Stimulated activated CD4-positive, alpha-beta T cell treated with anti-CD3 and anti-CD28 coated beads, Interleukin-2, amount 100 ng/mL, for 24 hours (primary cell): ENCODE measurements at regions not wholly inside any gene's neighbourhood (a gene's known extent, or its start where the extent isn't known, plus 50 kb on each side); places are given as distances from the start of the nearest gene placed in this dataset.
"Not testable (repeated sequence)": the region's sequence is repeated elsewhere in the genome, so short reads cannot be mapped to it uniquely, and the experiment has no call there.

ENCODE experiments used
- DNase-seq, 2 donors: peaks; one replicate each; pipeline ENCODE4 v3.0.0-alpha.2; 2020

DNA sequence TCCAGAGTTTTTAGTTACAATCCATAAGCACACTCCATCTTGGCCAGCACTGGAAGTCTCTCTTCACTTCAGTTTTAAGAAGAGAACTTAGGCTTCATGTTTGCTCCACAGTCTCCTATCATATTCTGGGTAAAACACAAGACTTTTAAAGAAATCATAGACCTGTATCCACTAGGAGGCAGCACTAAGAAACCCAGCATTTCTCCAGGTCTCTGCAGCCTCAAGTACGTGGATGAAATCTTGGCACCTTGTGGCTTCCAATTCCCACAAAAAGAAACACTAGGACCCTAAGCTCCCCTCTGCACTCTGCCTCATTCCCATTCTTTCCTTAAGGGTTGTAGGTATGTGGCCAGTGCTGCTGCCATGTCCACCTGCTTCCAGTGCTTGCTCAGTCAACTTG, 367.3 kb upstream of the CASK start:
- no peak for DNase-seq

DNA sequence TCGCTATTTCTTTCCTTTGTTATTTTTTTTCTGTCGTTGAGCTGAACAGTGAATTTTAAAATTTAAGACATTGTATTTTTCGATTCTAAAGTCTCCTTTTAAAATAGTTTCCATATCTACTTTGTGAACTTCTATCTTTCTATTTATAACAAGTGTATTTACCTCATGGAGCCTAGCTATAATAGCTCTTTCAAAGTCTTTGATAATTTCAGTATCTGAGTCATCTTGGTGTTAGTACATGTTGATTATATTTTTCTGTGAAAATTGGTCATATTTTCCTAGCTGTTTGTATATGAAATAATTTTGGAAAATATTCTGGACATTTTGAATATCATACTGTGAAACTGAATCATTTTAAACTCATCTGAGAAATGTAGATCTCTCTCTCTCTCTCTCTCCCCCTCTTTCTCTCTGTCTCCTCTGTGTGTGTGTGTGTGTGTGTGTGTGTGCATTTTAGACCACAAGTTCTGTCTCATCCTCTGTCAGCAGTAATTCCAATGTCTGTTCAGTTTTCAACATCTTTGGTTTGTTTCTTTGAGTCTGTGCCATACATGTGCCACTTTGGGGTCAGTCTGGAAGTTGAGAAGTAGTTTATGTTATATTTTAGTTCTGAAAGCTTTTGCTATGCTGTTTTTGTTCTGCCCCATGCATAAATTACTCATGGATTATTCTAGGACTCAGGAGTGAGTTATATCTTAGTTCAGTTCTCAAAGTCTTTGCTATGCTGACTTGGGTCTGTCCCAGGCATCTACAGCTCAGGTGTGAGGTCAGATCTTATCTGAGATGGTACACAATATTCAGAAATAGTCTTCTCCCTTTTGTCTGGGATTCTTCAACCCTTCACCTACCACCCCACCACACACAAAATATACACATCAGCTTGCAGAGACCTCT, 366.4 kb upstream of the CASK start:
- peak; percentile 3 to 21 for DNase-seq

DNA sequence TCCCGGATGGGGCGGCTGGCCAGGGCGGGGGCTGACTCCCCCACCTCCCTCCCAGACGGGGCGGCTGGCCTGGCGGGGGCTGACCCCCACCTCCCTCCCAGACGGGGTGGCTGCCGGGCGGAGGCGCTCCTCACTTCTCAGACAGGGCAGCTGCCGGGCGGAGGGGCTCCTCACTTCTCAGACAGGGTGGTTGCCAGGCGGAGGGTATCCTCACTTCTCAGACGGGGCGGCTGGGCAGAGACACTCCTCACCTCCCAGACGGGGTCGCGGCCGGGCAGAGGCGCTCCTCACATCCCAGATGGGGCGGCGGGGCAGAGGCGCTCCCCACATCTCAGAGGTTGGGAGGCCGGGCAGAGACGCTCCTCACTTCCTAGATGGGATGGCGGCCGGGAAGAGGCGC, 362.3 kb upstream of the CASK start:
- not testable (repeated sequence) for DNase-seq

DNA sequence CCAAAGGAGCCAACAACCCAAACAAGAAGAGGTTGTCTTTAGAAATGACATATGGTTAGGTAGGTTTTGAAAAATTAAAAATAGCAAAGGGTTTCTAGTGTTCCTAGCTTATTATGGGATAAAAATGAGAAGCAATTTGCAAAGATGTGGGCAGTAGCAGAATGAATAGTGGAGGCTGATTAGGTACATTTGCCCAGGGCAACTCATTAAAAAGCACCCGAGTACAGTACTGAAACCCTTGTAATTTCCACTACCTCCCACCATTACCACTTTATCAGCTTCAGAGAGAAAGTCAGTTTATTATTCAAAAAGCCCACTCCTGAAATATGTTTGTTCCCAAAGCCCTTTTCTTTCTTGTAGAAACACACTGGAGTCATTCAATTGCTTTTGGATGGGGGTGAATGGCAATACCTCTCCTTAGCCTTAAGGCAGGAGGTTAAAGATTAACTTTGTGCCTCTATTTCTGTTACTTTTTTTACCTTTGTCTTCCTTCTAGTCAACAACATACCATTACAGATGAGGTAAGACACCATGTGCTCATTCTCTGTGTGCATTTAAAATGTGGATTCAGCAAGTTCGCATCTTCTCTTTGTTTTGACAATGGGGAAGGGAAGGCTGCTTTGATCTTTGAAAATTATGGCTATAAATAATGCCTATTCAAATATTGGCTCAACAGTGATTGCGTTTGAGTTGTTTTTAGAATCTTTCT, 353.8 kb upstream of the CASK start:
- no peak for DNase-seq

DNA sequence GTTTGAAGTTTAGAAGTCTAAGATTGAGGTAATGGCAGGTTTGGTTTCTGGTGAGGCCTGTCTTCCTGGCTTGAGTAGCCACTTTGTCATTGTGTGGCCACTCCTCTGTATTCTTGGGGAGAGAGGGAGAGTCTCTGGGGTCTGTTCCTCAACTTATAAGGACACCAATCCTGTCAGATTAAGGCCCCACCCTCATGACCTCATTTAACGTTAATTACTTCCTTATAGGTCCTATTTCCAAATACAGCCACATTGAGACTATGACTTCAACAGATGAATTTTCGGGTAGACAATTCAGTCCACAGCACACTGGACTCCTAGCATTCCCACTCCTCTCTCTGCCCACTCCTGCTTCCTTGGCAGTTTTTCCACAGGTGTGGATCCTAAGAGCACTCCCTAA, 350.8 kb upstream of the CASK start:
- no peak for DNase-seq

DNA sequence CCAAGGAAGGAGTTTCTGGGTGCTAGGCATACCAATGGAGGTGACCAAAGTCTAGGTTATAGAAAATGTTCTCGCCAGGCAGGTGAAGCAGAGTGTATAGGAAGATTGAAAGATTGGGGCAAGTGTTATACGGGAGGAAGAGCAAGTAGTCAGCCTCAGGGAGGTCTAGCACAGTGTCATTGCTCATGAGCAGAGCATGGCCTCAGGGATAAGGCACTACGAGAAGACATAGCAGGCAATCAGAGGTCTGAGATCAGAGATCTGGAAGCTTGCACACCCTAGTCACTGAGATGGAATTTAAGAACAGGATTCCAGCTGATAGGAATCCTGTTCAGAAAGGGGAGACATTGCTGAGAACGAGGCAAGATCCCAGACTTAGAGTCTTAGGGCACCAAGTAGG, 350.0 kb upstream of the CASK start:
- DNase-seq = no peak

DNA sequence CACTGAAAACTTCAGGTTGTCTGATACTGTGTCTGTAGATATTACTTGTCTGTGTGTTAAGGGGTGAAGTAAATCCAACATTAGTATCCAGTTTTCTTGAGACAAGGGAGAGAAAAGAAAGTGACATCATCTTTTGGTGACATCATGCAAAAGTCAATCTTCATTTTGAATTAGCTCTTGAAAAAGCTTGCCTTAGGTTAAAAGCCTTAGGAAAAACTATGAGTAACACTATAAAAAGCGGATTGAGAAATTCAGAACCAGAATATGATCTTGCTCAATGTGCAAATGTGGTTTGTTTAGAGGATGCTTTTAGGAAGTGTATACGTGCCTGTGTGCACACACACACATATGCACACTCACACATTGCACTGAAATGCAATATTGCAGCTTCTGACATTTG, 345.8 kb upstream of the CASK start:
- DNase-seq = no peak

DNA sequence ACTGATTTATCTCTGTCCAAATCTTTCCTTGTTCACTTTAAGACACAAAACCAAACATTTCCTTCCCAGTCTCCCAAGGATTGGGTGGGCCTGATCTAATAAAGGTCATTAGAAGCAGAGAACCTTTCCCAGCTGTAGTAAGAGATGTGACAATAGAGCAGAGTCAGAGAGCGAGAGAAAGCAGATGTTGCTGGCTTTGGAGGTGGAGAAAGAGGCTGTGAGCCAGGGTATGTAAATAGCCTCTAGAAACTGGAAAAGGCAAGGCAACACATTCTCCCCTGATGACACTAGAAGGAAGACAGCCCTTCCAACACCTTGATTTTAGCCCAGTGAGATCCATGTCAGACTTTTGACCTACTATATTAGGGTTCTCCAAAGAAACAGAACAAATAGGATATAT, 337.5 kb upstream of the CASK start:
- no peak for DNase-seq

DNA sequence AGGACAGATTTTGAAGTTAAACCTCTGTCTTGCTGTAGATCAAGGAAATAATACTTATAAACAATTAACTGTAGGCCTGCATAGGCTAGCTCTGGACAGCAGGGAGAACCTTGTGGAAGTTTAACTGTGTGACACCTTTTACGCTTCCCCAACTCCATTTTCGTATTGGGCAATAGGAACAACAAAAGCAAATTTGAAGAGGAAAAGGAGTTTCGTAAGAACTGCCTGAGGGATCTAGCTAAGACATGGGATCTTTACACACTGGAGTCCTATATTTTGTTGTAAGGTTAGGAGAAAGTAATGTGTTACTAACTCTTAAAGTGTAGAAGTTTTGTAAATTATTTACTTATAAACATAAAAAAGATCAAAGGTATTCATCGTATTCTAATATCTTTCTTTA, 324.9 kb upstream of the CASK start:
- DNase-seq = no peak

DNA sequence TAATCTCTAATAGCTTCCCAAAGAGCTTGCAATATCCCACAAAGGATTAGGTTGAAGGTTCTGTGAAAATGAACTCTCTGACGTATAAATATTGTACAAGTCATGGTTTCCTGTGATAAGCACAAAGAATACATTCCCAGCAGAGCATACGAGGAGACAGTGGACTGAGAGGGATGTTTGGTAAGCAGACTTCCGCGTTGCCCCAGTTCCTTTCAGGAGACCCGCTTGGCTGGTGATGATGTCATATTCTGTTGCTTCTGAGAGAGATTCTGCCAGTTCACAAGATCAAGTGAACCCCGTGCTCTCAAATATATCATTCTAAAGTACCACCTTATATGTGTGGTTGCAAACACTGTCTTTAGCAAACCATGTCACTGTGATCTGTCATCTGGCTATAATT, 323.9 kb upstream of the CASK start:
- no peak for DNase-seq

DNA sequence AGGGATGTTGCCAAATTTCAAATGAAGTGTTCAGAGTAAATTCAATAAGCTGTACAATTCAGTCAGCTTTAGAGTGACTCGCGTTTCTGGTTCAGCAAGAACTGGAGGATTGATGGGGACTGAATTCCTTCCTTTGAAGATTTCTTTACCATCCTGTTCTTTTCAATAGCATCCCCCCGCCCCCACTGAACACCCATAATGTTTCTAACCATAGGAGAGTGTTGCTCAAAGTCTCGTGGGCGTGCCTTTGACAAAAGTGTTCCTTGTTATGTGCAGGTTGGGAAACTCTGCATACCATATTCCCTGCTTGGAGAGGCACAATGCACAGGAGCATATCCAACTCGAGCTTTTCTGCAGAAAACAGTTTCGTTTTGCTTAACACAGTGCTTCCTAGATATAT, 323.5 kb upstream of the CASK start:
- DNase-seq = no peak

DNA sequence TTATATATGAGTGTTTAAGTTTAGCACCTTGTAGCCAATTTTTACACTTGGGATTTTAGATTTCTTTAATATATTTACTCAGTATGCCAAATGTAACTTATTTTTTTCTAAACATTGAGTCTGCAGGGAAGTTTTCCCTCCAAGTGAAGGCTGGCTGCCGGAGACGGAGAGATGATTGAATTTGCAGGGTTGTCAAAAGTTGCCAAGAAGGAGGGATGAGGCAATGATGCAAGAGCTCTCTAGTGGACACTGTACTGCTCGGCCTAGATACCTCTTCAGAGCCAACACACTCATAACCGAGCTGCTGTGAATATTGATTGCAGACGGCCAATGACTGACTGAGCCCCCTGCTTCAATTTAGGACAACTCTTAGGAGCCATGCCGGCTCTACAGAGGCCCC, 318.6 kb upstream of the CASK start:
- no peak for DNase-seq

DNA sequence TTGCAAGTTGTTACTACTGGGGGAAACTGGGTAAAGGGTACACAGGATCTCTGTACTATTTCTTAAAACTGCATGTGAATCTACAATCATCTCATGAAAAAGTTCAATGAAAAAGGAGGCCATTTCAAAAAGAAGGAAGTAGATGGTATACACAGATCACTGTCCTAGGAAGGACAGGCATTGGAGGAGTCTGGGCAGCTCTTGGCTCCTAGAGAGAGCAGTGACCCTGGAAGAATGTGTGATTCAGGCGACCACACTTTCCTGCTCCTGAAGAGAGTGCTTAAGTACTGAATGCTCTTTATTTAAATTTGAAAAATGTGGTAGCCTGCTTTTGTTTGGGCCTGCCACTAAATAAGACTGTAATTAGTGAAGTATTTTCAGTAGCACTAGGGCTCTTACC, 318.1 kb upstream of the CASK start:
- no peak for DNase-seq

DNA sequence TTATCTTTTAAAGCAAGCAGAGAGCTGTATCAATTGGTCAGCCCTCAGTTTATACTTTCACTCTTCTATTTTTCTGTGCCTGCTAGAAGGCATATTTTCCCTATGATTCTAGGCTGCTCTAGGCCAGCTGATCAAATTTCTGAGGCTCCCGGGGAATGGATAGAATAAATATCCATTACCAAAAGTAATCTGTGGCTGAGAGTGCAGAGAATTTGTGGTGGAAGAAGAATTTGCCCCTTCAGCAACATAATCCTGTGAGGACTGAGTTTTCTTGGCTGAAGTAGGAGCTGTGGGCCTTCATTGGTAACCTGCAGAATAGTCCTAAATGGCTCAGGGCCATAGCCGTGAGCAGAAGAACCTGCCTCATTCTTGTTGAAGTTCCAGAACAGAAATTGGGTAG, 314.6 kb upstream of the CASK start:
- no peak for DNase-seq

DNA sequence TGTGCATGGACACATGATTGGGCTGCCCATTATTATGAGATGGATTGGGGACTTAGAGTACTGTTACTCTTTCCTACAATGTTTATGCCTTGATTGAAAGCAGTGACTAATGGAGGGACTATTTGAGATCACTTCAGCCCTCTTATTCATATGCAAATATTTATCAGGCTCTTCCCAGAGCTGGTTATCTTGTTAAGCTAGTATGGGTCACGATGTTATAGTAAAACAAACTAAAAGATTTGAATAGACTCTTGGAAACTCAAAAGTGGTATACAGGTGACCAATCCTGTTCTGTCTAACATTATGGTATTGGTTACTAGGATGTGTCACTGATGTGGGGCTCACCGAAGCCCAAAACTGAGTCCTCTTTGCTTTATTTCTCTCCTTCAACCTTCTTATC, 306.2 kb upstream of the CASK start:
- DNase-seq = no peak

DNA sequence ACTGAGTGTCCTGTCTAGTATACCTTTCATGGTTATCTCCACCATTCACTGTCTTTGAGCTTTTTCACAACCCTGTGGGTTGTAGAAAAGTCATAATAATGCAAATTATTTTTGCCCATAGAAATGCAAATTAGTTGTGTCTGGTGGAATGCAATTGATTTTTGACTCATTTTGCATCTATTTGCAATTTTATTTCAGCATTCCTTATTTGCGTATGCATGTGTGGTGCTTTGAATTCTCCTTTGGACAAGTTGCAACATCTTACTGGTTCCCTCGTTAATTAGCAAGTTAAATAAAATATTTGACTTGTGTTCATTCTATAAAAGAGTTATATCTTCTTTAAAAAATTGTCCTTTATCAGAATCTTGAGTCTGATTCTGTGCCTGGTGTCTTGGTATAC, 297.3 kb upstream of the CASK start:
- DNase-seq = no peak

DNA sequence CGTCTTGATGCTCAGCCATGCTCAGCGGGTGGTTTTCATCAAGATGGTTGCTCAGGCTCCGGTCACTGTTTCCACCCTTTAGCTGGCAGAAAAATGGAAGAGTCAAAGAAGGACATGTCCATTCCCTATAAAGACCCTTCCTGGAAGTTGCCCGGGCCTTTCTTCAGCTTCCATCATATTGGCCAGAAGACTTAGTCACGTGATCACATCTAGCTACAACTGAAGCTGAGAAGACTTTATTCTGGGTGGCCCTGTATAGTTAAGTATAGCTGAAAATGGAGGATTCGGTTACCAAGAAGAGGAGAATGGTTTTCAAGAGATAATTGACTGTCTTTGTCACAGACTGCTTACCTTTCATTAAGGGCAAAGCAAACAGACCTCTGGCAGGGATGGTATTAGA, 296.7 kb upstream of the CASK start:
- DNase-seq = no peak

DNA sequence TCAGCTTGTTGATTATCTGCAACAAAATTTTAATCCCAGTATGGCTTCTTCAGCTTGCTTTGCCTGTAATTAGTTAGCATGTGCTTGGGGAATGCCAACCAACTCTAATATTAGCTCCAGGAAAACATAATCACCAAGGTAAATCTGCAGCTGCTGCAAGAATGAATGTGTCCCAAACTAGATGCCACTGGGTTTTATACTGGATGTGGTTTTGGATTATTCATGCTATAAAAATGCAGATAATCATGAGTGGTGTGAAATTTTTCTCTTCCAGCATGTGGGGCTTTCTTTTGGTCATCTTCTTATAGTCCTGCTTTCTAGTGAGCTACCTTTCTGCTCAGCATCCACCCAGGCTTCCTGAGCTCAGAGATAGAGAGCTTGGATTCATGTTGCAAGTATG, 295.9 kb upstream of the CASK start:
- no peak for DNase-seq

DNA sequence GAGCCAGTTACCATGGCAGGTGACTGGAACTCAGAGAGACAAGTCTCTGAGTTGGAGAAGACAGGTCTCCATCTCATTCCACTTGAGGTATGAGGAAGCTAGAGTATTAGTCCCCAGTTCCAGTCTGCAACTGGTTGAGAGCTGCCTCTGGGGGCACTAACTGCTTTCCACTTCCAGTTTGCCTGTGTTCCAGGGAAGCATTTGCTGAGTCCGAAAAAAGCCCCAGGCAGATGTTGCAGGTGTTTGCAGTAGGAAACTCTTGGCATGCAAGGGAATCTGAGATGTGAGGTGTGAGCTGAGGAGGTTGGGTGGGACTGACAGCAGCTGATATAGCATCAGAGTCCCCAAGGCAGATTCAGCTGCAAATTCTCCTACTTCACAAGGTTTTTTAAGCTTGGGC, 272.2 kb upstream of the CASK start:
- DNase-seq = no peak

DNA sequence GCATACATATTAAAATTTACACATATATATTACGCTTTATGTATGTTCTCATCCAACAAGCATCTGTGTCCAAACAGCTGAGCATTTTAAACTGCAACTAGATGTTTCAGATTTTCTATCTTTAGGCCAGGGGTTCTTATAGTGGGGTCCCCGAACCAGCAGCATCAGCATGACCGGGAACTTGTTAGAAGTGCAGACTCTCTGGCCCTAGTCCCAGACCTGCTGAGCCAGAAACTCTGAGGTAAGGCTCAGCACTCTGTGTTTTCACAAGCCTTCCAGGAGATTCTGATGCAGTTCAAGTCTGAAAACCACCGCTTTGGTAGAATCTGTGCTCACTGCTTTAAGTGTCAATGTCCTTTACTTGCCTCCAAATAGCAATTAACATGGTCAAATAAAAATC, 266.2 kb upstream of the CASK start:
- no peak for DNase-seq

DNA sequence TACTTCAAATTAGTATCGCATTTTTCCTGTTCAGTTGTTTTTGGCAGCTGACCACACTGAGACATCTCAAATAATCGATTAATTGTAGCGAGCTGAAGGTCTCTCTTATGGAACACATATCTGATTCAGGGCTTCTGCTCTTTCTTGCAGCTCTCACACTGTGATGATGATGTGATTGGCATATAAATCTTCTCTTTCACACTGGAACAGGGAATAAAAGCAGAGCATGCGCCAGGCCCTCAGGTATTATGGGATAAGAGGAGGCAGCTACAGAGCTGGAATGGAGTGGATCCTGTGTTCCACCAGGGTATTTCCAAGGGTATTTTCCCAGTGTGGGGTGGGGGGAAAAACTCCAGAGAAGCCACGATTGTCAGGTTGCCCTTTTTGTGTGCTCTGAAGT, 265.4 kb upstream of the CASK start:
- DNase-seq = no peak

DNA sequence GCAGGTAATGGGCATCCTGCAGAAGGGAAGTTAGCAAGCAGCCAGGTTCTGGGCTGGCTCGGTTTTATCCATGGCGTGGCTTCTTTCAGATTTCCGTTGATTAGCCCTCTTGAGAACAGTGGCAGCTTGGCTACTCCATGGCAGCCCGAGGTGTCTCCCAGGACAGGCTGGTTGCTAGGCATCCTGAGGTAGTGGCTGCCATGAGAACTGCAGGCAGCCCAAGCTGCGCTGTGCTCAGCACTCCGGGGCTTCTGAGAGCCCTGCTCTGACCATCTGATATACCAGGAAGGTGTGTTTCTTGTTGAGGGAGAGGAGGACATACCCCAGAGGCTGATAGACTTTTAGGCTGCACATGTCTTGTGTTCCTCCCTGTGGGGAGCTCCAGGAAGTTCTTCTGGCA, 253.4 kb upstream of the CASK start:
- no peak for DNase-seq

DNA sequence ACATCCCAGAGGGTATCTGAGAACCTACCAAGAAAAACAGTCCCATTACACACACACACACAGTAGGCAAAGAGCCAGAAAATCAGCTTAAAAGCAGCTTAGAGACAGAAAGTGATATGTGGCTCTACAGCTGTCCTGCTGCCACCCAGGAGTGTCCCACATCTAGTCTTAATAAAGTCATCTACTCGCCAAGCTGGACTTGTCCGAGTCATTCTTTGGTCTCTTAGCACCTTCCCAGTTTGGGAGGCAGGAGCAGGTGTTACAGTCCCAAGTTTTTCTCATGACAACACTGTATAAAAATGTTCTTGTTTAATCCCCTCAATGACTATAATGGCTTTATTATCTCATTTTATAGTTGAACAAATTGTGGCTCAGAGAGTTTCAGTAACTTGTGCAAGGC, 252.5 kb upstream of the CASK start:
- no peak for DNase-seq

DNA sequence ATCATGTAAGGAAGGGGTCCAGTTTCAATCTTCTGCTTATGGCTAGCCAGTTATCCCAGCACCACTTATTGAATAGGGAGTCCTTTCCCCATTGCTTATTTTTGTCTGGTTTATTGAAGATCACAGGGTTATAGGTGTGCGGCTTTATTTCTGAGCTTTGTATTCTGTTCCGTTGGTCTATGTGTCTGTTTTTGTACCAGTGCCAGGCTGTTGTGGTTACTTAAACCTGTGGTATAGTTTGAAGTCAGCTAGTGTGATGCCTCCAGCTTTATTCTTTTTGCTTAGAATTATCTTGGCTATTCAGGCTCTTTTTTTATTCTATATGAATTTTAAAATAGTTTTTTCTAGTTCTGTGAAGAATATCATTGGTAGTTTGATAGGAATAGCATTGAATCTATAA, 234.6 kb upstream of the CASK start:
- DNase-seq = not testable (repeated sequence)

DNA sequence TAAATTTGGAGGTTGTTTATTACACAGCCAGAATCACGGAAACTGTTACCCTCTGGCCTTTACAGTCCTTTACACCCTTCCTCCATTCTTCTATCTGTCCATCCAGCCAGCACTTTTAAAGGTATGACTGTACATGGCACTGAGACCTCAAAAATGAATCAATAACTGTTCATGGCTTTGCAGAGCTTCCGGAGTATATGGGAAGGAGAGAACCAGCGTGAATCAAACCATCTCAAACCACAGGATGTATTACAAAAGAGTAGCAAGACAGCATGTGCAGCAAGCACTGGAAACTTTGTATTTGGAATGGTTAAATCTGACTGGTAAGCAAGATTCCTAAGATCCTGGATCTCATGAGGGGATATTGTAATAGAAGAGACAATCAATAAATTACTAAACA, 228.5 kb upstream of the CASK start:
- DNase-seq = no peak
